Erythroblast (primary cell): ENCODE measurements at regions not wholly inside any gene's neighbourhood (a gene's known extent, or its start where the extent isn't known, plus 50 kb on each side); places are given as distances from the start of the nearest gene placed in this dataset.

Experiments used
- GATA1 ChIP-seq: IDR thresholded peaks from 2 replicates; pipeline ENCODE4 v1.6.1; 2011; ENCODE audit warnings: low read depth, mild to moderate bottlenecking, control low read depth, low read length, moderate library complexity
- POLR2A ChIP-seq: IDR thresholded peaks from 2 replicates; pipeline ENCODE4 v1.6.1; 2011; ENCODE audit warnings: mild to moderate bottlenecking, low read length

- TF ChIP-seq POLR2A = no peak
- TF ChIP-seq GATA1 = no peak
Measured at GRCh38 chr6:66623050-66623449, 916.0 kb upstream of the EYS start.
